Duodenal mucosa (tissue), 2 donors: ENCODE measurements at regions not wholly inside any gene's neighbourhood (a gene's known extent, or its start where the extent isn't known, plus 50 kb on each side); places are given as distances from the start of the nearest gene placed in this dataset.

Experiments used
- H3K27ac ChIP-seq: one replicate; pipeline ENCODE4 v1.7.0; 2013; ENCODE audit warnings: low read depth, low read length
- H3K27me3 ChIP-seq, 2 donors: one replicate each; pipeline ENCODE4 v1.7.0; 2013; ENCODE audit warnings: low read length in 2 of 2, control low read depth in 1 of 2; ENCODE audit not compliant: insufficient read depth in 2 of 2, control insufficient read depth in 1 of 2
- H3K36me3 ChIP-seq, 2 donors: one replicate each; pipeline ENCODE4 v1.7.0; 2013; ENCODE audit warnings: low read length in 2 of 2, control low read depth in 1 of 2; ENCODE audit not compliant: insufficient read depth in 2 of 2, control insufficient read depth in 1 of 2
- H3K4me1 ChIP-seq, 2 donors: one replicate each; pipeline ENCODE4 v1.7.0; 2013; ENCODE audit warnings: low read length in 2 of 2, control low read depth in 1 of 2; ENCODE audit not compliant: insufficient read depth in 2 of 2, control insufficient read depth in 1 of 2
- H3K4me3 ChIP-seq, 2 donors: one replicate each; pipeline ENCODE4 v1.7.0; 2013; ENCODE audit warnings: low read length in 2 of 2, low read depth in 1 of 2
- H3K9ac ChIP-seq, 2 donors: one replicate each; pipeline ENCODE4 v1.7.0; 2013; ENCODE audit warnings: low read length in 2 of 2, low read depth in 1 of 2
- H3K9me3 ChIP-seq, 2 donors: one replicate each; pipeline ENCODE4 v1.7.0; 2013; ENCODE audit warnings: low read length in 2 of 2, control low read depth in 1 of 2; ENCODE audit not compliant: control insufficient read depth in 1 of 2

DNA sequence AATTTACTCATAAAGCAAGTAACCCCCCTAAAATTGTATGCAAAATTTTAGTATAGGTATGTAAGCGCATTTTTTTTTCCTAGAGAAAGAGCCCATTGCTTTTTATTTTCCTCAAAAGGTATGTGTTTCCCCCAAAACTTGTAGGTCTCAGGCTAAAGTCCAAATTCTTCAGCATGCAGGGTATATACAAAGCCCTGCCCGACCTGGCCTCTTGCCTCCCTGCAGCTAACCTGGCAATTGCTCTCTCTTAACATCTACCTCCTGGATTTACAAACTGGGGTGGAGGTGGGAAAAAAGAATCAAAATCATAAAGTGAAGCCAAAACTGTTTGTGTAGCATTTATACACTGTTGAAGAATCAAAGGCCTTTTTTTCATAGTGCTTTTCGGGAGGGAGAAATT is 107.8 kb downstream of the KCNRG start:
- Histone ChIP-seq H3K4me1 (peaks cover 31 to 36% of the 10 kb centered on the region in 2 donors), H3K4me3 (peak overlapping the region; percentile 67 to 88), H3K9me3 (no peaks in the 10 kb centered on the region), H3K36me3 (no peaks in the 10 kb centered on the region), H3K27ac (no peak overlapping the region), H3K9ac (peak overlapping the region; percentile 61 to 94), H3K27me3 (peaks cover 2% of the 10 kb centered on the region in 2 donors)

DNA sequence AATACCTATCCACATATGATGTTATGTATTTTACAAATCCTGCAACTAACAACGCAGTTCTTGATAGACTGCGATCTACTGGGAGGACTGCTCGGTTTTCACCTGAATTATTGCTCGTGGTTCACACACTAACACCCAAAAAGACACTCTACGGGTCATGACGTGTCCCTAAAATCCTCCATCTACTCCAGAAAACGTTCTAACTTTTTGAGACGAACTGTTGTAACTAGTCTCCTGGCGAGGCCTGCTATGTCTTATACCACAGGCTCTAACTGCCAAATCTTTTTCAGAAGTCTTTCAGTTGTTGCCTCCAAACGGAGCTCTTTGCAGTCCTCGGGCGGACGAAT is 108.2 kb downstream of the KCNRG start:
- Histone ChIP-seq H3K4me1 (peaks cover 34 to 40% of the 10 kb centered on the region in 2 donors), H3K9ac (peak overlapping the region; percentile 61 to 94), H3K27me3 (peaks cover 7% of the 10 kb centered on the region in 2 donors), H3K4me3 (peak overlapping the region; percentile 67 to 88), H3K9me3 (no peaks in the 10 kb centered on the region), H3K36me3 (no peaks in the 10 kb centered on the region), H3K27ac (peak overlapping the region; percentile 99)

DNA sequence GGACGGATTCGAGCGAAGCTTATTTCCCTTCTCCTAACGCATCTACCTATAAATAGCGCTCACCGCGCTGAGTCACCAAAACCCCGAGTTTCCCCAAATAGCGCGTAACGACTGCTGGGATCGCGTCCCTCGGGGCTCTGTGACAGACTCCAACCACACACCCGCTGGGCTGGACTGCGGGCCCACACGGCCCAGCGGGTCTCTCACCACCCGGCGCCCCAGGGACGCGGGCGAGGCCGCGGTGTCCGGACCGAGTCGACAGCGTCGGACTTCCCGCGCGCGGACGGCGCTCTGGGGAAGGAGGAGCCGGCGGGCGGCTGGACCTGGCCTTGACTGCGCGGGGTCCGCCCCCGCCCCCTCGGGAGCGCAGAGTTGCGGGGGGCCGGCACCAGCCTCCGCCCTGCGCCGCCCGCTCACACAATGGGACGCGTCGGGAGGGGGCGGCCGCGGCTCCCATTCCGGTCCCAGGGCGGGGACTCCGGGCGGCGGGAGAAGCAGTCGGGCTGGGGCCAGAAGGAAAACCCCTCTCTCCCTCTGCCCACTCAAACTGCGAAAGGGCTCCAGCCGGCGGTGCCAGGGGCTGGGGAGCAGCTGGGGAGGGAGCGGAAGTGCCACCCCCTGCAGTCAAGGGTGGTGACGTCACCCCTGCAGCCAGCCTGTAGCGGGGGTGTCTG is 108.8 kb downstream of the KCNRG start:
- Histone ChIP-seq H3K9ac (peak overlapping the region; percentile 61 to 94), H3K9me3 (no peaks in the 10 kb centered on the region), H3K4me1 (peaks cover 36 to 45% of the 10 kb centered on the region in 2 donors), H3K36me3 (no peaks in the 10 kb centered on the region), H3K4me3 (peak overlapping the region; percentile 67 to 88), H3K27me3 (peaks cover 12% of the 10 kb centered on the region in 2 donors), H3K27ac (peak overlapping the region; percentile 99)

DNA sequence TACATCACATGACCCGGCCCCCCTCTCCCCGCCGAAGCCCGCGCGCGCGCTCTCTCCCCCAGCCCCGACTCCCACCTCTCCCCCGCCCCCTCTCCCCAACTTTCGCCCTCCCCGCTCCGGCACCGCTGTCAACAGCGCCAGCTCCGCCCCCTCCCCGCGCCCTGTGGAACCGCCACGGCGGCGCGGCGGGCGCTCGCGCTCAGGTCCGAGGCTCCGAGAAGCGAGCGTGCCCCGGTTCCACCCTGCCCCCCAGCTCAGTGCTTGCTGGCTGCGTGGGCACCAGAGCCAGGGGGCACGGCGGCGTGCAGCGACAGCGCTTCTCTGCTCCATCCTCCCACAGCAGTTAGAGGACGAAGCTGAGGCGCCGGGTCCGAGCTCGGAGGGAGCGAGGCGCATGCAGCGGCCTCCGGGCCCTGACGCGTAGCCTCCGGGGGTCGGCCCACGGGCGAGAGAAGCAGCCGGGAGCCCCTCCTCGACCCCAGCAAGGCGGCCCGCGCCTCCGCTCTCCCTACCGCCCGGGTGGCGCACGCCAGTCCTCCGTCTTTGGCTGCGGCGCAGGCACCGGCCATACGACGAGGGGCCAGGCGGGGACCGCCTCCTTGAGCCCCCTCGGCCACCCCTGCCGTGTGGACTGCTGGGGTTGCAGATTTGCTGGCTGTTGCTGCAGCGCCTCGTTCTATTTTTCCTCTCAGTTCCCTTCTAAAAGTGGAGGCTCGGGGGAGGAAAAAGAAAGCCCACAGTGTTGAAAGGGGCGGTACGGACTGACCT is 109.5 kb downstream of the KCNRG start:
- no peaks in the 10 kb centered on the region for H3K9me3 ChIP-seq
- H3K4me3 ChIP-seq, result peak overlapping the region; percentile 88 to 90
- H3K36me3 ChIP-seq, result no peaks in the 10 kb centered on the region
- peak overlapping the region; percentile 99 for H3K27ac ChIP-seq
- H3K4me1 ChIP-seq, result peaks cover 43 to 48% of the 10 kb centered on the region in 2 donors
- H3K9ac ChIP-seq, result peak overlapping the region; percentile 94 to 99
- peaks cover 19% of the 10 kb centered on the region in 2 donors for H3K27me3 ChIP-seq

DNA sequence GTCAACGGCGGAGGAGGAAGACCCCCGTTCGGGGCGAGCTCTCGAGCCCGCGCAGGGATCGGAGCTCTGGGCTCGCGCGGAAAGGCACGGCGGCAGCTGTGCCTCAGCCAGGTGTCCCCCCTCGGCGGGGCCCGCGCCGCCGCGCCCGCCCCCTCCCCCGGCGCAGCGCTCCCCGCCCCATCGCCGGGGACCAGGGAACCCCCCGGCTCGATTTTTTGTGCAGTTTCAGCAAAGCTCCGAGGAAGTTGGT is 110.0 kb downstream of the KCNRG start:
- peak overlapping the region; percentile 99 for H3K27ac ChIP-seq
- peaks cover 48 to 53% of the 10 kb centered on the region in 2 donors for H3K4me1 ChIP-seq
- H3K36me3 ChIP-seq, result no peaks in the 10 kb centered on the region
- H3K27me3 ChIP-seq, result peaks cover 24 to 25% of the 10 kb centered on the region in 2 donors
- peak overlapping the region; percentile 94 to 99 for H3K9ac ChIP-seq
- no peaks in the 10 kb centered on the region for H3K9me3 ChIP-seq
- peak overlapping the region; percentile 88 to 90 for H3K4me3 ChIP-seq

DNA sequence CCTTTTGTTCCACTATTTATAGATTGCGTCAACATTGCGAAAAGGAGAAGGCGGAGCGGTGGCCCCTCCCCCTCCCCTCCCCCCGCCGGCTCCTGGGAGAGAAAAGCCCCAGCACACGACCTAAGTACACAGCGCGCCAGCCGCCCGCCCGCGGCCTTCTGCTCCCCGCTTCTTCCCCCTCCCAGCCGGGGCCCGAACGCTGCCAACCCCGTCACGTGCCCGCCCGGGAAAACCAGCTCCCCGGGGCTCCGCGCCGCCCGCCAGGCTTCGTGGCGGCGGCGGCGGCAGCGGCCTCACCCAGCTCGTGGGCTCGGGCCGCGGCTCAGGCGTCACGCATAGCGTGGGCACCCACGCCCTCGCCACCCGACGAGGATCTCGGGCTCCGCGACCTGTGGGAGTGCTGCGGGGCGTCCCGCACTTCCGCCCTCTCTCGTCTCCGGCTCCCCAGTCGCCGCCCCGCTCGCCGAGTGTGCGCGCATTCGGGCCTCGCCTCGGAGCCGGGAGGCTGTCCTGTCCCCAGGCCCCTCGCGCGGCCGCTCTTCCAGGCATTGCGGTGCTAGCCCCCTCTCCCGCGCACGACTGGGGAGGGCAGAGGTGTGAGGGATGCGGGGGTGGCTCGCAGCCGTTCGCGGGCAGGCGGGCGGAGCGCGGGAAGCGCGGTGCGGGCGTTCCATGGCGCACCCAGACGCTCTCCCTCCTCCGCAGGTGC is 110.5 kb downstream of the KCNRG start:
- Histone ChIP-seq H3K27ac (peak overlapping the region; percentile 99), H3K4me1 (peaks cover 53 to 57% of the 10 kb centered on the region in 2 donors), H3K9ac (peak overlapping the region; percentile 94 to 99), H3K27me3 (peaks cover 29% of the 10 kb centered on the region in 2 donors), H3K4me3 (peak overlapping the region; percentile 88 to 90), H3K36me3 (no peaks in the 10 kb centered on the region), H3K9me3 (no peaks in the 10 kb centered on the region)

DNA sequence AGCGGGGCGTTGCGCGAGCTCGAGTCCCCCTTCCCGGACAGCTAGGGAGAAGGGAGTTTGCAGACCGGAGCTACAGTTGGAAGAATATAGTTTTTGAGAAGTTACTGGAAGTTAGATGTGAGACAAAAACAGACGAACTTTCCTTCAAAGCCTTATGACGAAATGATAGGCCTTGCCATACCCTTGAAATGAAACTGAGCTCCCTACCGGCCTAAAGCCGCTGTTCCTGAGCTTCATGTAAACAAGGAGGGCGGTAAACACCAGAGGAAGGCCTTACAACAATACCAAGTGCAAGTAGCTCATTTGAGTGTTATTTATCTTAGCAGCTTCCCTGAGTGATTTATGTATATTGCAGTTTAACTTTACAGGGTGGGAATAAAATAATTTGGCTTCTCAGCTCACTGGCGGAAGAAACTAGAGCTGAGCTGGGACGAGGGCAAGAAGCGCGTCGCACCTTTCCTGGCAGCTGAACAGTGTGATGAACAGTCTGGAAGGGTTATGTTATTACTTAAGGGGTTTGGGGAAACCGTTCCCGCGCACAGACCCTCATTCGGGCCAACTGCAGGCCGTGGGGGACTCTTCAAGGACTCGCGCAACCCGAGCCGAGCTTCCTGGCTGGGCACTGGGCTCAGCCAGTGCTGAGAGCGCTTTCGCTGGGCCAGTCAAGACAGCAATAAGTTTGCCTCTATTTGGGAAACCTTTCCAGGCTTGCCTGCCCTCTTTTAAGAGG is 111.2 kb downstream of the KCNRG start:
- peak overlapping the region; percentile 99 for H3K27ac ChIP-seq

DNA sequence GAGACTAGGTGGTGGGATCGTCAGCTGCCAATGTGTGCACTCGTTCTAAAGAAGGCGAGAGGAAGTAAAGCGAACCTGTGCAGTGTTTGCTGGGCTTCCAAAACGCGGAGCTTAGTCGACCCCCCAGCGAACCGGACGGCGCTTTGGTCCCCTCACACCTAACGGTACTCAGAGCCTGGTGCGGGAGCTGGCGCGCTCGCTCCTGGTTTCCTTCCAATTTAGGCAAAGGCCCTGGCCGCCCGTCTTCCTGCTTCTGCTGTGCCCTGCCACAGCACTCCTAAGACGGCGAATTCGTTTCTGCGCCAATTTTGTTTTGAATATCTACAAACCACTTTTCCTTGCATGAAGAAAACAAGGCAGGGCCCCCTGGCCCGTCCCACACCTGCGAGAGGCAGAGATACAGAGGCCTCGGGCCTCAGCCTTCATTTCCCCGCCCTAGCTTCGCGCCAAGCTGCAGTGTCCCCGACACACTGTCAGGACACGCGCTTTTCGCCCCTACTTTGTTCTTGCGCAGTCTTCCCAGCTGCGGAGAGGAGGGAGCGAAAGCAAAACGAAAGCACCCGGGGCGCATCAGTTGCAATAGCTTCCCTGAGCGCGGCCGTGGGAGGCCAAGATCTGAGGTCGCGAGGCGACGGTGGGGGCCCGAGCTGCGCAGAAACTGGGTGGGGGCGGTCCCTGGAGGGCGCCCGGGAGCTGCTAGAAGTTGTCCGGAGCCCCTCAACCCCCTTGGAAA is 111.9 kb downstream of the KCNRG start:
- Histone ChIP-seq H3K4me1 (peaks cover 50 to 59% of the 10 kb centered on the region in 2 donors), H3K27ac (peak overlapping the region; percentile 99), H3K4me3 (peak overlapping the region; percentile 88 to 90), H3K27me3 (peaks cover 43 to 44% of the 10 kb centered on the region in 2 donors), H3K9ac (peak overlapping the region; percentile 65 to 91), H3K9me3 (no peaks in the 10 kb centered on the region), H3K36me3 (no peaks in the 10 kb centered on the region)

More for the DNA sequence above, 111.2 kb downstream of the KCNRG start:
- Histone ChIP-seq H3K36me3 (no peaks in the 10 kb centered on the region), H3K4me3 (peak overlapping the region; percentile 88 to 90), H3K9ac (peak overlapping the region; percentile 87 to 91), H3K4me1 (peaks cover 56 to 65% of the 10 kb centered on the region in 2 donors), H3K27me3 (peaks cover 36 to 37% of the 10 kb centered on the region in 2 donors), H3K9me3 (no peaks in the 10 kb centered on the region)

DNA sequence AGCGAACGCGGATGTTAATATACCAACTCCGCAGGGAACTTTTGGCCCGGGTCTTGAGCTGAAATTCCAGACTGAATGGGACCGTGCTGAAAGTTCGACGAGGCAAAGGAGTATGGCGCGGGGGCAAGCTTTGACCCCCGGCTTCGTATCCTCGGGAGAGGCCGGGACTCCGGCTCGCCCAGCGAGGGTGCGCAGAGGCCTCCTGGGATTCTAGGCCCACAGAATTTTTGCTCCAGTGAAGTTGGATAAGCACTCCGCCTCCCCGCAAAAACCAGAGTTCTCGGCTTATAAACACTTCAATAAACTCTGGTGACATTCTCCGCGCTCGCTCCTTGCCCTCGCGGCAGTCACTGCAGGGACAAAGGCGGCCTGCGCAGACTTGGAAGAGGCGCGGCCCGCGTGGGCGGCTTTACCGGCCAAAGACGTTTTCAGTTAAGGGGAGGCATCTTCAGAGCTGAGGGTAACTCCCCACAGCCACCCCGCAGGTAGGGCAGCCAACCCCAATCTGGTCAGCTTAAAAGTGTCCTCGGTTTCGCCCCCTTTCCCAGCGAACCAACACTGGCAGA is 112.6 kb downstream of the KCNRG start:
- Histone ChIP-seq H3K27ac (no peak overlapping the region), H3K9me3 (no peaks in the 10 kb centered on the region), H3K9ac (peak overlapping the region; percentile 65 to 91), H3K27me3 (peaks cover 49 to 50% of the 10 kb centered on the region in 2 donors), H3K4me3 (peak overlapping the region; percentile 88 to 90), H3K4me1 (peaks cover 43 to 55% of the 10 kb centered on the region in 2 donors), H3K36me3 (no peaks in the 10 kb centered on the region)
